ENCODE measurements at regions not wholly inside any gene's neighbourhood (a gene's known extent, or its start where the extent isn't known, plus 50 kb on each side); places are given as distances from the start of the nearest gene placed in this dataset.
"Not testable (repeated sequence)": the region's sequence is repeated elsewhere in the genome, so short reads cannot be mapped to it uniquely, and the experiment has no call there.

DNA sequence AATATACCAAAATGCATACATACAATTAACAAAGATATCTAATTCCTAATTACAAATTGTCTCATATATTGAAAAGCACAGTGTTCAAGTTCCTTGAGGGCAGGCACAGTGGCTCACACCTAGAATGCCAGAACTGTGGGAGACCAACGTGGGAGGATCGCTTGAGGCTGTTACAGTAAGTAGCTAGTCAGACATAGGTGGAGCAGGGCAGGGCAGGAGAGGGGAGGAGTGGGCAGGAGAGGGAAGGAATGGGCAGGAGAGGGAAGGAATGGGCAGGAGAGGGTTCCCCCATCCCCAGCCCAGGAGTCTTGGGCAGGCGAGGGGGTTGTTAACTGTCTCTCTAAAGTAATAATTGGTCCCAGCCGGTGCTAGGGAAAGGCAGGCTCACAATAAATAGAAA is 325.9 kb downstream of the GOLGA6L6 start:
- not testable (repeated sequence) for H3K4me3 Mint-ChIP-seq; H3K36me3 ChIP-seq (ENCODE audit: control insufficient read depth, insufficient read depth, low read length); H3K9me3 Mint-ChIP-seq; H3K4me3 ChIP-seq (ENCODE audit: low read depth, low read length); H3K27ac ChIP-seq (ENCODE audit: insufficient read depth, low read length, poor library complexity, severe bottlenecking); H3K36me3 Mint-ChIP-seq; H3K27ac Mint-ChIP-seq; H3K27me3 ChIP-seq (ENCODE audit: control insufficient read depth, insufficient read depth, low read length); H3K4me1 Mint-ChIP-seq; H3K4me1 ChIP-seq (ENCODE audit: control insufficient read depth, insufficient read depth, low read length, poor library complexity, severe bottlenecking); DNase-seq; H3K9me3 ChIP-seq (ENCODE audit: control insufficient read depth in 2 of 2, low read length in 2 of 2); ATAC-seq (ENCODE audit: low read depth in 2 of 2); H3K27me3 Mint-ChIP-seq

DNA sequence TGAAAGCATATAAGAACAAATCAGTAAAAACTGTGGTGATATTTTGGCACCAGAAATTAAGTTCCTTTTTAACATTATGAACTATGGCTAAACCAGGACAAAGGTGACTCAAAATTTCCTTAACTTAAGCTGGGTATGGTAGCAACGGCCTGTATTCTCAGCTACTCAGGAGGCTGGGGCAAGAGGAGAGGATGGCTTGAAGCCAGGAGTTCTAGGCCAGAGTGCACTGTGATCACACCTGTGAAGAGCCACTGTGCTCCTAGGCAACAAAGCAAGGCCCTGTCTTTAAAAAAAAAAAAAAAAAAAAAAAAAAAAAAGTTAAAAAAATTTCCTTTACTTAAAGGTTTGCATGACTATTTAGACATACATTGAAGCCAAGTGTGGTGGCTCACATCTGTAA is 327.5 kb downstream of the GOLGA6L6 start:
- H3K9me3 ChIP-seq (ENCODE audit: control insufficient read depth in 2 of 2, low read length in 2 of 2); ATAC-seq (ENCODE audit: low read depth in 2 of 2); H3K27ac Mint-ChIP-seq; H3K27me3 ChIP-seq (ENCODE audit: control insufficient read depth, insufficient read depth, low read length); H3K9me3 Mint-ChIP-seq; H3K36me3 Mint-ChIP-seq; H3K36me3 ChIP-seq (ENCODE audit: control insufficient read depth, insufficient read depth, low read length); H3K4me1 ChIP-seq (ENCODE audit: control insufficient read depth, insufficient read depth, low read length, poor library complexity, severe bottlenecking); H3K4me3 ChIP-seq (ENCODE audit: low read depth, low read length); H3K4me1 Mint-ChIP-seq; DNase-seq; H3K4me3 Mint-ChIP-seq; H3K27ac ChIP-seq (ENCODE audit: insufficient read depth, low read length, poor library complexity, severe bottlenecking); H3K27me3 Mint-ChIP-seq: not testable (repeated sequence)

DNA sequence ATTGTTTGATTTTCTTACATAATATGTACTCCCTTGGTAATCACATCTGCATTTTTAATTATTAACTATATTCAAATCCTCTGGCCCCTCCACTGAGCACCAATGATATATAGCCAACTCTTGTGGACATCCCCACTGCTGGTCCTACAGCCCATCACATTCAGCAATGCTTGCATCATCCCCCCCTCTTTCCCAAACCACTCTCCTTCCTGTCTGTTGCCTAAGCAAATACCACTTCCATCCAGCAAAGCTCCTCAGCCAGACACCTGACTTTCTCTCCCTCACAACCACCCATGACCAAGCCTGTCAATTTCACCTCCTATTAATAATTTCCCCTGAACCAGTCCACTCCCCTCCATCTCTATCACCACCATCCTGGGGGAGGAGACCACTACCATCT is 330.1 kb downstream of the GOLGA6L6 start:
- H3K27ac ChIP-seq (ENCODE audit: insufficient read depth, low read length, poor library complexity, severe bottlenecking); H3K36me3 Mint-ChIP-seq; H3K4me3 Mint-ChIP-seq; H3K4me1 ChIP-seq (ENCODE audit: control insufficient read depth, insufficient read depth, low read length, poor library complexity, severe bottlenecking); H3K9me3 Mint-ChIP-seq; H3K4me3 ChIP-seq (ENCODE audit: low read depth, low read length); DNase-seq; ATAC-seq (ENCODE audit: low read depth in 2 of 2); H3K36me3 ChIP-seq (ENCODE audit: control insufficient read depth, insufficient read depth, low read length); H3K27ac Mint-ChIP-seq; H3K9me3 ChIP-seq (ENCODE audit: control insufficient read depth in 2 of 2, low read length in 2 of 2); H3K4me1 Mint-ChIP-seq; H3K27me3 Mint-ChIP-seq; H3K27me3 ChIP-seq (ENCODE audit: control insufficient read depth, insufficient read depth, low read length): not testable (repeated sequence)

GRCh38 chr15:20209973-20210372 is 331.6 kb downstream of the GOLGA6L6 start:
- not testable (repeated sequence) for H3K9me3 ChIP-seq (ENCODE audit: control insufficient read depth in 2 of 2, low read length in 2 of 2); H3K9me3 Mint-ChIP-seq; H3K27ac ChIP-seq (ENCODE audit: insufficient read depth, low read length, poor library complexity, severe bottlenecking); H3K4me3 ChIP-seq (ENCODE audit: low read depth, low read length); ATAC-seq (ENCODE audit: low read depth in 2 of 2); H3K27me3 Mint-ChIP-seq; DNase-seq; H3K36me3 Mint-ChIP-seq; H3K36me3 ChIP-seq (ENCODE audit: control insufficient read depth, insufficient read depth, low read length); H3K27me3 ChIP-seq (ENCODE audit: control insufficient read depth, insufficient read depth, low read length); H3K4me1 Mint-ChIP-seq; H3K4me1 ChIP-seq (ENCODE audit: control insufficient read depth, insufficient read depth, low read length, poor library complexity, severe bottlenecking); H3K27ac Mint-ChIP-seq; H3K4me3 Mint-ChIP-seq

DNA sequence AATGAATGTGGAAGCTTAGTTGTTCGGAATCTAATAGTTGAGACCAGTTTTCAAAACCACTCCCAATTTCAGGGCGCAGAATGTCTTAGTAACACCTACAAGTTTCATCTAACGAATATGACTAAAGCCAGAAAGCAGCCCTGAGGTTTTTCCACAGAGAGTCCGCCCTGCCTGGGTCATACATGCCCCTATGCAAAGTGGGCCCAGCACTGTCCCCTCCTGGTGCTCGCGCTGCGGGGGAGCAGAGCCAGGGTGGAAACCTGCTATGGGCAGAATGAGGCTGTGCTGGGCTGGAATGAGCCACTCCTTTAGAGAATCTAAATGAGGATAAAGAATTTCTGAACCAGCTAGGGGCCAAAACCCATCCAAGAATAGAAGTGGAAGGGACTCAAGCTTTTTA is 334.0 kb downstream of the GOLGA6L6 start:
- H3K27me3 Mint-ChIP-seq; H3K27ac ChIP-seq (ENCODE audit: insufficient read depth, low read length, poor library complexity, severe bottlenecking); H3K9me3 Mint-ChIP-seq; H3K9me3 ChIP-seq (ENCODE audit: control insufficient read depth in 2 of 2, low read length in 2 of 2); H3K4me3 Mint-ChIP-seq; H3K4me1 Mint-ChIP-seq; H3K36me3 Mint-ChIP-seq; H3K27me3 ChIP-seq (ENCODE audit: control insufficient read depth, insufficient read depth, low read length); H3K4me1 ChIP-seq (ENCODE audit: control insufficient read depth, insufficient read depth, low read length, poor library complexity, severe bottlenecking); H3K36me3 ChIP-seq (ENCODE audit: control insufficient read depth, insufficient read depth, low read length); DNase-seq; H3K27ac Mint-ChIP-seq; H3K4me3 ChIP-seq (ENCODE audit: low read depth, low read length); ATAC-seq (ENCODE audit: low read depth in 2 of 2): not testable (repeated sequence)

DNA sequence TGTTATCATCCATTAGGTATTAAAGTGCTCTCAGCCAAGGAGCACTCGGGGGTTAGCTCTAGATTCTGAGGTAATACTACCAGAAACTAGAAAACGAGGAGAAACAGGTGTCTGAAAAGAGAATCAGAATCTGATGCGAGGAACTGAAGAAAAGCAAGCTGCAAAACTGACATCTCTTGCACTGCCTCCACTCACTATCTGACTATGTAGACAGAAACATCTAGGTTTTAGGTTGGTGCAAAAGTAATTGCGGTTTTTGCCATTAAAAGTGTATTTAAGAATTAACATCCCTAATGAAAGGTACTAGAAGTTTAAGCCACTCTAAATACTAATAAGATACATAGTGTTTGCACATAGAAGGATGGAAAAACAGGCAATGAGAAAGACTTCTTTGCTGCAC is 334.4 kb downstream of the GOLGA6L6 start:
- not testable (repeated sequence) for H3K27me3 Mint-ChIP-seq; H3K27ac Mint-ChIP-seq; H3K27ac ChIP-seq (ENCODE audit: insufficient read depth, low read length, poor library complexity, severe bottlenecking); H3K4me1 Mint-ChIP-seq; DNase-seq; H3K4me3 Mint-ChIP-seq; H3K36me3 ChIP-seq (ENCODE audit: control insufficient read depth, insufficient read depth, low read length); H3K9me3 ChIP-seq (ENCODE audit: control insufficient read depth in 2 of 2, low read length in 2 of 2); H3K36me3 Mint-ChIP-seq; H3K4me3 ChIP-seq (ENCODE audit: low read depth, low read length); H3K4me1 ChIP-seq (ENCODE audit: control insufficient read depth, insufficient read depth, low read length, poor library complexity, severe bottlenecking); H3K9me3 Mint-ChIP-seq; H3K27me3 ChIP-seq (ENCODE audit: control insufficient read depth, insufficient read depth, low read length); ATAC-seq (ENCODE audit: low read depth in 2 of 2)

DNA sequence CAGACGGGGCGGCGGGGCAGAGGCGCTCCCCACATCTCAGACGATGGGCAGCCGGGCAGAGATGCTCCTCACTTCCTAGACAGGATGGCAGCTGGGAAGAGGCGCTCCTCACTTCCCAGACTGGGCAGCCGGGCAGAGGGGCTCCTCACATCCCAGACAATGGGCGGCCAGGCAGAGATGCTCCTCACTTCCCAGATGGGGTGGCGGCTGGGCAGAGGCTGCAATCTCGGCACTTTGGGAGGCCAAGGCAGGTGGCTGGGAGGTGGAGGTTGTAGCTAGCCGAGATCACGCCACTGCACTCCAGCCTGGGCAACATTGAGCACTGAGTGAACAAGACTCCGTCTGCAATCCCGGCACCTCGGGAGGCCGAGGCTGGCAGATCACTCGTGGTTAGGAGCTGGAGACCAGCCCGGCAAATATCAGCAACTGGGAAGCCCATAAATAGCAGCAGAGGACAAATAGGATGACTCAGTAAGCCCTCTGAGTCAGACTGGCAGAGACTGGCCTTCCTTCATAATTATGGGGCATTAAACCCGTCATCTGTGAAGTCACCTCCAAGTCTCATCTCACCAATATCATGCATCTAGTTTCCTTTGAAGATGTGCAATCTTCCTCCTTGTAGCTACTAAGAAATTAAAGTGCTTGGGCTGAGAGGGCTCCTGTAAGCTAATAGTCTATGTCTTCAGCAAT is 337.3 kb downstream of the GOLGA6L6 start:
- H3K27ac ChIP-seq (ENCODE audit: insufficient read depth, low read length, poor library complexity, severe bottlenecking); H3K27me3 ChIP-seq (ENCODE audit: control insufficient read depth, insufficient read depth, low read length); H3K27ac Mint-ChIP-seq; H3K4me1 ChIP-seq (ENCODE audit: control insufficient read depth, insufficient read depth, low read length, poor library complexity, severe bottlenecking); H3K9me3 ChIP-seq (ENCODE audit: control insufficient read depth in 2 of 2, low read length in 2 of 2); H3K4me1 Mint-ChIP-seq; H3K4me3 ChIP-seq (ENCODE audit: low read depth, low read length); H3K9me3 Mint-ChIP-seq; H3K36me3 Mint-ChIP-seq; H3K36me3 ChIP-seq (ENCODE audit: control insufficient read depth, insufficient read depth, low read length); H3K27me3 Mint-ChIP-seq; DNase-seq; ATAC-seq (ENCODE audit: low read depth in 2 of 2); H3K4me3 Mint-ChIP-seq: not testable (repeated sequence)

DNA sequence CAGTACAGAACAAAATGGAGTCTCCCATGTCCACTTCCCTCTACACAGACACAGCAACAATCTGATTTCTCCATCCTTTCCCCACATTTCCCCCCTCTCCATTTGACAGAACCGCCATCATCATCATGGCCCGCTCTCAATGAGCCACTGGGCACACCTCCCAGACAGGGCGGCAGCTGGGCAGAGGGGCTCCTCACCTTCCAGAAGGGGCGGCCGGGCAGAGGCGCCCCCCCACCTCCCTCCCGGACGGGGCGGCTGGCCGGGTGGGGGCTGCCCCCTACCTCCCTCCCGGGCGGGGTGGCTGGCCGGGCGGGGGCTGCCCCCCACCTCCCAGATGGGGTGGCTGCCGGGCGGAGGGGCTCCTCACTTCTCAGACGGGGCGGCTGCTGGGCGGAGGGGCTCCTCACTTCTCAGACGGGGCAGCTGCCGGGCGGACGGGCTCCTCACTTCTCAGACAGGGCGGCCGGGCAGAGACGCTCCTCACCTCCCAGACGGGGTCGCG is 337.9 kb downstream of the GOLGA6L6 start:
- H3K4me3 Mint-ChIP-seq; H3K36me3 Mint-ChIP-seq; H3K9me3 ChIP-seq (ENCODE audit: control insufficient read depth in 2 of 2, low read length in 2 of 2); H3K27ac ChIP-seq (ENCODE audit: insufficient read depth, low read length, poor library complexity, severe bottlenecking); H3K27ac Mint-ChIP-seq; H3K27me3 Mint-ChIP-seq; DNase-seq; H3K4me1 ChIP-seq (ENCODE audit: control insufficient read depth, insufficient read depth, low read length, poor library complexity, severe bottlenecking); ATAC-seq (ENCODE audit: low read depth in 2 of 2); H3K4me3 ChIP-seq (ENCODE audit: low read depth, low read length); H3K9me3 Mint-ChIP-seq; H3K4me1 Mint-ChIP-seq; H3K27me3 ChIP-seq (ENCODE audit: control insufficient read depth, insufficient read depth, low read length); H3K36me3 ChIP-seq (ENCODE audit: control insufficient read depth, insufficient read depth, low read length): not testable (repeated sequence)
